B cell (primary cell): ENCODE measurements at regions not wholly inside any gene's neighbourhood (a gene's known extent, or its start where the extent isn't known, plus 50 kb on each side); places are given as distances from the start of the nearest gene placed in this dataset.
"Not testable (repeated sequence)": the region's sequence is repeated elsewhere in the genome, so short reads cannot be mapped to it uniquely, and the experiment has no call there.

Experiments
- ATAC-seq: fragments of 200-7000 bp; cut with Tn5 transposase; one replicate; pipeline ENCODE4 v1.10.0; 2021; ENCODE audit warnings: low read depth, mild to moderate bottlenecking, moderate number of reproducible peaks, moderate library complexity
- CTCF ChIA-PET: fragments of 350-600 bp; sonication (Branson Sonifier 250); formaldehyde crosslinking; loops from one replicate; lab custom pipeline; 2021; ENCODE audit warnings: antibody characterized with exemption, inconsistent platforms; lab: Charles Lee
- POLR2A ChIA-PET: fragments of 350-600 bp; sonication (Branson Sonifier 250); formaldehyde crosslinking; loops from one replicate; lab custom pipeline; 2021; ENCODE audit warnings: antibody characterized with exemption; lab: Charles Lee
- DNase-seq: peaks from one replicate; pipeline ENCODE4 v3.0.0; 2013
- H2AFZ ChIP-seq: 2 replicates; pipeline ENCODE4 v1.6.1; 2012; ENCODE audit warnings: mild to moderate bottlenecking, low read depth, low read length; ENCODE audit not compliant: insufficient read depth, poor library complexity, severe bottlenecking
- H3K27ac ChIP-seq, 2 donors: 1 replicate in 1 of 2; 2 replicates in 1 of 2; pipeline ENCODE4 v1.5.1; 2012 to 2013; ENCODE audit warnings: low read length in 2 of 2, mild to moderate bottlenecking in 2 of 2, moderate library complexity in 1 of 2
- H3K27me3 ChIP-seq, 4 experiments: fragments of 200-600 bp in 1 of 4; sonication (generic) in 1 of 4; replicated peaks in 1 of 4; 1 replicate in 2 of 4; 2 replicates in 2 of 4; pipeline versions ENCODE4 v1.6.1 to v1.7.0; 2013 to 2016; ENCODE audit warnings: low read length in 3 of 4, mild to moderate bottlenecking in 2 of 4, mixed read lengths in 1 of 4, moderate library complexity in 1 of 4; ENCODE audit not compliant: insufficient read depth in 4 of 4, control insufficient read depth in 3 of 4; ENCODE audit errors: control extremely low read depth in 1 of 4
- H3K36me3 ChIP-seq, 2 experiments: replicated peaks in 1 of 2; 1 replicate in 1 of 2; 2 replicates in 1 of 2; pipeline versions ENCODE4 v1.6.1 to v1.7.1; 2013; ENCODE audit warnings: low read length in 1 of 2; ENCODE audit not compliant: insufficient read depth in 2 of 2, control insufficient read depth in 1 of 2; ENCODE audit errors: control extremely low read depth in 1 of 2, extremely low read depth in 1 of 2
- H3K4me1 ChIP-seq, 2 donors: fragments of 200-600 bp in 1 of 2; sonication (generic) in 1 of 2; 1 replicate in 1 of 2; 2 replicates in 1 of 2; pipeline versions ENCODE4 v1.5.1 to v1.6.1; 2013 to 2017; ENCODE audit warnings: low read length in 2 of 2; ENCODE audit not compliant: control insufficient read depth in 2 of 2, insufficient read depth in 2 of 2
- H3K4me2 ChIP-seq: replicated peaks from 2 replicates; pipeline ENCODE3; 2012; ENCODE audit warnings: mild to moderate bottlenecking, low read depth, low read length; ENCODE audit not compliant: poor library complexity, severe bottlenecking
- H3K4me3 ChIP-seq, 5 experiments: fragments of 200-600 bp in 1 of 5; sonication (generic) in 1 of 5; 1 replicate in 3 of 5; 2 replicates in 2 of 5; pipeline versions ENCODE4 v1.5.1 to v1.7.0; 2011 to 2016; ENCODE audit warnings: low read length in 4 of 5, mild to moderate bottlenecking in 4 of 5, low read depth in 2 of 5, control low read depth in 1 of 5, moderate library complexity in 1 of 5; ENCODE audit not compliant: insufficient read depth in 1 of 5; ENCODE audit errors: control extremely low read depth in 1 of 5, extremely low read depth in 1 of 5
- H3K79me2 ChIP-seq: fragments of 200-600 bp; sonication (generic); one replicate; pipeline ENCODE4 v1.6.0; 2016; ENCODE audit warnings: low read length; ENCODE audit not compliant: control insufficient read depth, insufficient read depth
- H3K9ac ChIP-seq: fragments of 200-600 bp; sonication (generic); 2 replicates; pipeline ENCODE4 v1.6.1; 2017; ENCODE audit warnings: mild to moderate bottlenecking, low read length, moderate library complexity
- H3K9me3 ChIP-seq, 3 donors: one replicate each; pipeline versions ENCODE4 v1.6.1 to v1.7.1; 2013; ENCODE audit warnings: low read length in 2 of 3; ENCODE audit not compliant: control insufficient read depth in 2 of 3, insufficient read depth in 1 of 3; ENCODE audit errors: control extremely low read depth in 1 of 3
- H4K20me1 ChIP-seq: 2 replicates; pipeline ENCODE4 v1.6.0; 2012; ENCODE audit warnings: mild to moderate bottlenecking, low read length; ENCODE audit not compliant: insufficient read depth, control insufficient read depth, poor library complexity, severe bottlenecking
- H3K27ac Mint-ChIP-seq: one replicate; pipeline ENCODE4 v1.8.0; 2021; ENCODE audit warnings: mixed read lengths
- H3K27me3 Mint-ChIP-seq: one replicate; pipeline ENCODE4 v1.8.0; 2021; ENCODE audit warnings: mixed read lengths
- H3K4me1 Mint-ChIP-seq: one replicate; pipeline ENCODE4 v1.8.0; 2021; ENCODE audit warnings: mixed read lengths
- H3K4me3 Mint-ChIP-seq: one replicate; pipeline ENCODE4 v1.8.0; 2021; ENCODE audit warnings: mixed read lengths
- H3K9me3 Mint-ChIP-seq: one replicate; pipeline ENCODE4 v1.8.0; 2022; ENCODE audit warnings: mixed read lengths; ENCODE audit not compliant: insufficient read depth
- EZH2 ChIP-seq: IDR thresholded peaks from 2 replicates; pipeline ENCODE4 v1.6.1; 2012; ENCODE audit warnings: borderline replicate concordance, low read depth, mild to moderate bottlenecking, moderate library complexity, low read length; ENCODE audit not compliant: insufficient read depth, poor library complexity, severe bottlenecking
- WGBS: methylation state at CpG from one replicate; pipeline ENCODE4 v1.1.5; 2013; ENCODE audit warnings: missing lambda C conversion rate; ENCODE audit not compliant: insufficient coverage; 5-methylcytosine and 5-hydroxymethylcytosine counted together
- intact Hi-C: fragments of 100-400 bp; cut with micrococcal nuclease; formaldehyde crosslinking; loops from one replicate; pipeline ENCODE4 v1.10.0; 2022
- TF ChIP-seq, protein P1 (sequence below): fragments of 200-600 bp; IDR thresholded peaks from one replicate; pipeline ENCODE4 v1.8.0; 2022; ENCODE audit warnings: antibody characterized with exemption, mild to moderate bottlenecking

DNA sequence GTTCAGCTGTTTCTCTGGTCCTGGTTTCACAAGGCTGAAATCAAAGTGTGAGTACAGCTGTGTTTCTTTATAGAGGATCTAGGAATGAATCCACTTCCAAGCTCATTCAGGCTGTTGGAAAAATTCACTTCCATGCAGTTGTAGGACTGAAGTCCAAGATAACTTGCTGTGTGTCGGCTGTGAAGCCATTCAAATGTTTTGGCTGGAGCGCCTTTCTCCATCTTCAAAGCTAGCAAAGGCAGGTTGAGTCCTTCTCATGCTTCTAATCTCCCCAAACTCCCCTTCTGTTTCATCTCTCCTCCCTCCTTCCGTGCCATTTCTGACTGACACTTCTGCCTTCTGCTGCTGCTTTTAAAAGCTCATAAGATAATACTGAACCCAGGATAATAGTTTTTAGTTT, 1195.4 kb upstream of the LRRN3 start:
- DNase-seq (no peak), ATAC-seq (no peak)
- Histone ChIP-seq H3K79me2 (no peaks in the 10 kb centered on the region), H3K9ac (no peak overlapping the region), H3K4me2 (no peak overlapping the region), H2AFZ (no peak overlapping the region), H3K4me3 (no peak overlapping the region), H3K9me3 (no peaks in the 10 kb centered on the region), H4K20me1 (no peaks in the 10 kb centered on the region), H3K27ac (no peak overlapping the region), H3K4me1 (no peaks in the 10 kb centered on the region), H3K27me3 (no peaks in the 10 kb centered on the region), H3K36me3 (no peaks in the 10 kb centered on the region)
- WGBS = no CpG with 5 or more reads among the region's 3 CpGs
- Mint-ChIP-seq H3K27ac (no peak overlapping the region), H3K9me3 (no peaks in the 10 kb centered on the region), H3K4me3 (no peak overlapping the region), H3K4me1 (no peaks in the 10 kb centered on the region), H3K27me3 (no peaks in the 10 kb centered on the region)
- CTCF ChIA-PET = no interaction called here
- intact Hi-C loops = no loop called here
- POLR2A ChIA-PET = no interaction called here
- TF ChIP-seq EZH2 = no peak
- TF ChIP-seq, protein P1, sequence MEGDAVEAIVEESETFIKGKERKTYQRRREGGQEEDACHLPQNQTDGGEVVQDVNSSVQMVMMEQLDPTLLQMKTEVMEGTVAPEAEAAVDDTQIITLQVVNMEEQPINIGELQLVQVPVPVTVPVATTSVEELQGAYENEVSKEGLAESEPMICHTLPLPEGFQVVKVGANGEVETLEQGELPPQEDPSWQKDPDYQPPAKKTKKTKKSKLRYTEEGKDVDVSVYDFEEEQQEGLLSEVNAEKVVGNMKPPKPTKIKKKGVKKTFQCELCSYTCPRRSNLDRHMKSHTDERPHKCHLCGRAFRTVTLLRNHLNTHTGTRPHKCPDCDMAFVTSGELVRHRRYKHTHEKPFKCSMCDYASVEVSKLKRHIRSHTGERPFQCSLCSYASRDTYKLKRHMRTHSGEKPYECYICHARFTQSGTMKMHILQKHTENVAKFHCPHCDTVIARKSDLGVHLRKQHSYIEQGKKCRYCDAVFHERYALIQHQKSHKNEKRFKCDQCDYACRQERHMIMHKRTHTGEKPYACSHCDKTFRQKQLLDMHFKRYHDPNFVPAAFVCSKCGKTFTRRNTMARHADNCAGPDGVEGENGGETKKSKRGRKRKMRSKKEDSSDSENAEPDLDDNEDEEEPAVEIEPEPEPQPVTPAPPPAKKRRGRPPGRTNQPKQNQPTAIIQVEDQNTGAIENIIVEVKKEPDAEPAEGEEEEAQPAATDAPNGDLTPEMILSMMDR = no peak

DNA sequence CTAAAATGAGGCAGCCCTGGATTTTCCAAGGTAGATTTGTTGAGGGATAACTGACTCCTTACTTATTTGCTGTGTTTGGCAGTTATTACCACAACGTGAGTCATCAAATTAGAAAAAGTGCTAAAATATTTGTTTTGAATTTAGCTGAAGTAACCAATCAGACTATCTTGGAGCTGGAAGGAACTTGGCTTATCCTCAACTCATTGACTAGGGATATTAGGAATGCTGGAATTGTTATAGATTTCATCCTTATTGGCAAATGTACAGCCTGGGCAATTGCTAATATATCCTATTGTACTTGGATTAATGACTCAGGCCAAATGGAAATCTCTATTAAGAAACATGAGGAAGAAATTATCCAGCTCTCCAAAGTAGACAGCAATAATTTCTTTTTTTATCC, 1189.0 kb upstream of the LRRN3 start:
- H3K27ac ChIP-seq = no peak overlapping the region
- Mint-ChIP-seq H3K27me3 (no peaks in the 10 kb centered on the region), H3K4me3 (no peak overlapping the region), H3K9me3 (no peaks in the 10 kb centered on the region), H3K27ac (no peak overlapping the region), H3K4me1 (no peaks in the 10 kb centered on the region)
- ChIA-PET POLR2A (no interaction called here), CTCF (no interaction called here)
- no peaks in the 10 kb centered on the region for H3K79me2 ChIP-seq
- DNase-seq (no peak), ATAC-seq (no peak)
- H3K9ac ChIP-seq = no peak overlapping the region
- no peak for TF ChIP-seq EZH2
- TF ChIP-seq, protein P1 = no peak
- no peak overlapping the region for H2AFZ ChIP-seq
- H3K9me3 ChIP-seq = peaks cover 0 to 6% (median 0%) of the 10 kb centered on the region in 3 donors
- no CpG with 5 or more reads among the region's 1 CpG for WGBS
- intact Hi-C loops = no loop called here
- H3K27me3 ChIP-seq = no peaks in the 10 kb centered on the region
- no peak overlapping the region for H3K4me3 ChIP-seq
- H3K4me2 ChIP-seq = no peak overlapping the region
- no peaks in the 10 kb centered on the region for H3K36me3 ChIP-seq
- H4K20me1 ChIP-seq = no peaks in the 10 kb centered on the region
- H3K4me1 ChIP-seq = no peaks in the 10 kb centered on the region

DNA sequence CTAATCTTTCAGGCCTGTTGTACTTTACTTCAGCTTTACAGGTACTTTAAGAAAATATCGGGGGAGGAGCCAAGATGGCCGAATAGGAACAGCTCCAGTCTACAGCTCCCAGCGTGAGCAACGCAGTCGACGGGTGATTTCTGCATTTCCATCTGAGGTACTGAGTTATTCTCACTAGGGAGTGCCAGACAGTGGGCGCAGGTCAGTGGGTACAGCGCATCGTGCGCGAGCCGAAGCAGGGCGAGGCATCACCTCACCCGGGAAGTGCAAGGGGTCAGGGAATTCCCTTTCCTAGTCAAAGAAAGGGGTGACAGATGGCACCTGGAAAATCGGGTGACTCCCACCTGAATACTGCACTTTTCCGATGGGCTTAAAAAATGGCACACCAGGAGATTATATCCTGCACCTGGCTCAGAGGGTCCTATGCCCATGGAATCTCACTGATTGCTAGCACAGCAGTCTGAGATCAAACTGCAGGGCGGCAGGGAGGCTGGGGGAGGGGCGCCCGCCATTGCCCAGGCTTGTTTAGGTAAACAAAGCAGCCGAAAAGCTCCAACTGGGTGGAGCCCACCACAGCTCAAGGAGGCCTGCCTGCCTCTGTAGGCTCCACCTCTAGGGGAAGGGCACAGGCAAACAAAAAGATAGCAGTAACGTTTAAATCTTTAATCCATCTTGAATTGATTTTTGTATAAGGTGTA, 1185.4 kb upstream of the LRRN3 start:
- H3K36me3 ChIP-seq, CTCF ChIA-PET, H3K27me3 ChIP-seq, ATAC-seq, H3K27me3 Mint-ChIP-seq, H3K9me3 Mint-ChIP-seq, H3K79me2 ChIP-seq, H3K27ac Mint-ChIP-seq, H3K4me2 ChIP-seq, DNase-seq, POLR2A ChIA-PET, intact Hi-C loops, H3K4me1 Mint-ChIP-seq, H4K20me1 ChIP-seq, H2AFZ ChIP-seq, H3K9me3 ChIP-seq, H3K27ac ChIP-seq, H3K4me1 ChIP-seq, H3K9ac ChIP-seq, H3K4me3 Mint-ChIP-seq, H3K4me3 ChIP-seq: not testable (repeated sequence)
- 89% methylated on average over 20 of the region's 21 CpGs for WGBS
